SK-N-MC (cell line): ENCODE measurements at regions not wholly inside any gene's neighbourhood (a gene's known extent, or its start where the extent isn't known, plus 50 kb on each side); places are given as distances from the start of the nearest gene placed in this dataset.

ENCODE experiments used
- EZH2 ChIP-seq: fragments of 200-600 bp; sonication (generic); IDR thresholded peaks from one replicate; pipeline ENCODE4 v1.6.1; 2017; ENCODE audit warnings: antibody characterized with exemption
- FOXP2 ChIP-seq: optimal IDR thresholded peaks from 2 replicates; pipeline ENCODE3; 2011; ENCODE audit warnings: mild to moderate bottlenecking, moderate library complexity; ENCODE audit not compliant: insufficient read depth; ENCODE audit errors: extremely low read length, control extremely low read depth
- POLR2AphosphoS5 ChIP-seq: IDR thresholded peaks from 2 replicates; pipeline ENCODE4 v1.6.1; 2012; ENCODE audit warnings: mild to moderate bottlenecking, low read depth, low read length, borderline replicate concordance

DNA sequence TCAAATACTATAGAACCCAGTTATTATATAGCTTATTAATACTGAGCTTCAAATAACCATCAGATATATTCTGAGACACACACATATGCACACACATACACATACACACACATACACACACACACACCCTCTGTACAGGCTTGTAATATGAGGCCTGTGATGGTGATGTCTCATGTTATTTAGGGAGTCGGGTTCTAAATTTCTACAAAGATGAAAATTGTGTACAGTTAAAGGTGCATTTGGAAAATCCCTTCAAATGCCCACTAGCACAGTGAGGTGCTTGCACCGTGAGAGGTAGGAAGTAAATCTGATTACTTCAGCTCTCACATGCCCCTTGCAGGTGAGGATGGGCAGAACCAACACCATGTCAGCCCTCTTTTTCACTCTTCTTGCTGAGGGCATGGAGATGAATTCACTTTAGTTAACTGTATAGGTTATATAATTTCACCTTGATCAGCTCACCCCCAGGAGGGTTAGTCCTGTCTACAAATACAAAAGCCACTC, 294.5 kb upstream of the PROK2 start:
- TF ChIP-seq FOXP2 (no peak), POLR2AphosphoS5 (no peak), EZH2 (no peak)
